Choroid plexus epithelial cell (primary cell): ENCODE measurements at regions not wholly inside any gene's neighbourhood (a gene's known extent, or its start where the extent isn't known, plus 50 kb on each side); places are given as distances from the start of the nearest gene placed in this dataset.
"Not testable (repeated sequence)": the region's sequence is repeated elsewhere in the genome, so short reads cannot be mapped to it uniquely, and the experiment has no call there.

Source experiments
- DNase-seq: peaks from one replicate; pipeline ENCODE4 v3.0.0-alpha.2; 2010; ENCODE audit warnings: low read depth
- H3K4me3 ChIP-seq: 2 replicates; pipeline ENCODE4 v1.5.1; 2011; ENCODE audit warnings: low read depth, mild to moderate bottlenecking, control low read depth, low read length, moderate library complexity
- TF ChIP-seq, protein P1 (sequence below): conservative IDR thresholded peaks from 2 replicates; pipeline ENCODE4 v1.5.1; 2011; ENCODE audit warnings: low read depth, mild to moderate bottlenecking, control low read depth, inconsistent platforms, low read length, moderate library complexity

- TF ChIP-seq, protein P1, sequence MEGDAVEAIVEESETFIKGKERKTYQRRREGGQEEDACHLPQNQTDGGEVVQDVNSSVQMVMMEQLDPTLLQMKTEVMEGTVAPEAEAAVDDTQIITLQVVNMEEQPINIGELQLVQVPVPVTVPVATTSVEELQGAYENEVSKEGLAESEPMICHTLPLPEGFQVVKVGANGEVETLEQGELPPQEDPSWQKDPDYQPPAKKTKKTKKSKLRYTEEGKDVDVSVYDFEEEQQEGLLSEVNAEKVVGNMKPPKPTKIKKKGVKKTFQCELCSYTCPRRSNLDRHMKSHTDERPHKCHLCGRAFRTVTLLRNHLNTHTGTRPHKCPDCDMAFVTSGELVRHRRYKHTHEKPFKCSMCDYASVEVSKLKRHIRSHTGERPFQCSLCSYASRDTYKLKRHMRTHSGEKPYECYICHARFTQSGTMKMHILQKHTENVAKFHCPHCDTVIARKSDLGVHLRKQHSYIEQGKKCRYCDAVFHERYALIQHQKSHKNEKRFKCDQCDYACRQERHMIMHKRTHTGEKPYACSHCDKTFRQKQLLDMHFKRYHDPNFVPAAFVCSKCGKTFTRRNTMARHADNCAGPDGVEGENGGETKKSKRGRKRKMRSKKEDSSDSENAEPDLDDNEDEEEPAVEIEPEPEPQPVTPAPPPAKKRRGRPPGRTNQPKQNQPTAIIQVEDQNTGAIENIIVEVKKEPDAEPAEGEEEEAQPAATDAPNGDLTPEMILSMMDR = no peak
- DNase-seq = peak; percentile 69
- no peak overlapping the region for H3K4me3 ChIP-seq
Measured at GRCh38 chr5:92836855-92837755, 743.9 kb downstream of the NR2F1-AS1 start.

DNA sequence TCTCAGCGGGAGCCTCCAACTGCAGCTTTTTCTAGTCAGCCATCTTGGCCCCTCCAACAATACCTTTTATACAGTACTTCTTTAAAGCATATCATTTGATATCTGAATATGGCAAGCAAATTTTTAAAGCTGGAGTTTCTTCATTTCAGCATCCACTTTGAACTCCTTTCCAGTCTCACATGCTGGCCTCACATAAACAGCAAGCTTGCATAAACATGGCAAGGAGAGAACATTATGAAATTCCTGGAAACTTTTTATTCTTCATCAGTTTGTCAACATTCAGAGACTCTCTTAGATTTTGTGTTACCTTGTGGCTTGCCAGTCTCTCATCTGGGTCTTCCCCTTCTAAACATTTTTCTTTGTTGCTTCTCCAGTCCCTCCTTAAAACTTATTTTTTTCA, 745.3 kb downstream of the NR2F1-AS1 start:
- peak; percentile 47 for DNase-seq
- TF ChIP-seq, protein P1 = no peak
- no peak overlapping the region for H3K4me3 ChIP-seq

- H3K4me3 ChIP-seq, DNase-seq: not testable (repeated sequence)
Measured at GRCh38 chr5:92823551-92823950, 757.5 kb downstream of the NR2F1-AS1 start.

DNA sequence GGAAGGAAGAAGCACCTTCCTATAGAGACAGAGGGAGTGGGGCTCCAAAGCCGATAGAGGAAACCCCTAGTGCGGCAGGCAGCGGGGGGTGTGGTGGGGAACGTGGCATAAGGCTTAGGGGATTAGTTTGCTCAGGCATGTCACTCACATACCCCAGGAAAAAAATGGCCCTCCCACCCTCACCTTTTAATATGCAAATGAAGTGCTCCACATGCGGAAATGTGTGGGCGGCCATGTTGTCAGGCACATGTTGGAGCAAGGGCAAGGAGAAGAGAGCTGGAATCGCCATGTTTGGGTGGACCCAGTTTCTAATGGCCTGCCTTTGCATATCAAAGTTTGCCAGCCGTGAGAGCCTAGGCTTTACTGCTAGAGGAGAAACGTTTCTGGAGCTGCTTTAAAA, 758.8 kb downstream of the NR2F1-AS1 start:
- no peak overlapping the region for H3K4me3 ChIP-seq
- TF ChIP-seq, protein P1 = no peak
- no peak for DNase-seq

GRCh38 chr5:92809855-92810465, 771.1 kb downstream of the NR2F1-AS1 start:
- TF ChIP-seq, protein P1 = no peak

DNA sequence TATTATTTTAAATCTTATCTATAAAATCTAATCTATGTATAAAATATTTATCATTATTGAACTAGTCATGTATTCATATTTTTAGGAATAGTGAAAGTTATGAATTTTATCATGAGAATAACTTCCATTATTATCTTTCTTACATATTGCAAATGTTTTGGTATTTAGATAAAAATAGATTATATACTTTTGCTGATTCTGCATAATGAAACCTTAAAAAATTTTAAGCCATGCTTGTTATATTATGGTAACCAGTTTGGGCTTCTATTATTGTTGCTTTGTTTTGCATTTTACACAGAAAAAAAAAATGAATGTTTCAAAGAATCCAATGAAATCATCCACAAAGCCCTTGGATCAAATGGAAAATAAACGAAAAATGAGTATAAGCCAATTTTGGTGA, 772.5 kb downstream of the NR2F1-AS1 start:
- TF ChIP-seq, protein P1 = no peak
- no peak overlapping the region for H3K4me3 ChIP-seq
- no peak for DNase-seq

More at GRCh38 chr5:92809855-92810465, 771.1 kb downstream of the NR2F1-AS1 start:
- no peak overlapping the region for H3K4me3 ChIP-seq
- DNase-seq = no peak

DNA sequence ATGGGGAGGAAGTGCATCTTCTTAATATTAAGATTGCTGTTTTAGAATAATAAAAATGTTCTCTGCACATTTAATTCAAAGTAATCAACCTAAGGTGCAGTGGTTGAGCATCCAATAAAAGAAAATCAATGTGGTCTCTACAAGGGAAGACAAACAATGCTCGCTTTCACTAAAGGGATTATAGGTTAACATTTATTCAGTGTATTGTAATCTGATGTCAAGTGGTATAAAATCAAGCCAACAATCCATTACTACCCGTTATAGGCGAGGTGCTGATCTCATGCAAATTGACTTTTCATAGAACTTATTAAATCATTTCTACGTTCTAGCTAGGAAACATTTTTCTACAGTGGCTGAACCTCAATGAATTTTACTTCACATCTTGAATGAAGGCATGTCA, 773.9 kb downstream of the NR2F1-AS1 start:
- no peak for DNase-seq
- H3K4me3 ChIP-seq = no peak overlapping the region
- TF ChIP-seq, protein P1 = no peak
